Neuronal stem cell (in vitro differentiated cells): ENCODE measurements at regions not wholly inside any gene's neighbourhood (a gene's known extent, or its start where the extent isn't known, plus 50 kb on each side); places are given as distances from the start of the nearest gene placed in this dataset.

ENCODE experiments used
- DNase-seq: peaks from one replicate; pipeline ENCODE4 v3.0.0-alpha.2; 2013; ENCODE audit warnings: low spot score
- H2AFZ ChIP-seq: one replicate; pipeline ENCODE4 v1.6.1; 2013; ENCODE audit warnings: mild to moderate bottlenecking, low read length, inconsistent platforms
- H2AK5ac ChIP-seq: 2 replicates; pipeline ENCODE4 v1.6.1; 2013; ENCODE audit warnings: low read depth, mild to moderate bottlenecking, inconsistent platforms, low read length, moderate library complexity, mixed read lengths
- H2BK120ac ChIP-seq: 2 replicates; pipeline ENCODE4 v1.6.1; 2013; ENCODE audit warnings: low read depth, mild to moderate bottlenecking, inconsistent platforms, low read length, moderate library complexity, mixed read lengths
- H2BK12ac ChIP-seq: one replicate; pipeline ENCODE4 v1.6.1; 2013; ENCODE audit warnings: low read length, inconsistent platforms
- H2BK15ac ChIP-seq: 2 replicates; pipeline ENCODE4 v1.6.1; 2013; ENCODE audit warnings: mild to moderate bottlenecking, low read length, inconsistent platforms, mixed read lengths
- H2BK5ac ChIP-seq: one replicate; pipeline ENCODE4 v1.6.1; 2013; ENCODE audit warnings: inconsistent platforms, mild to moderate bottlenecking, low read length, moderate library complexity
- H3K14ac ChIP-seq: one replicate; pipeline ENCODE4 v1.6.1; 2013; ENCODE audit warnings: low read length, inconsistent platforms
- H3K18ac ChIP-seq: 2 replicates; pipeline ENCODE4 v1.6.1; 2013; ENCODE audit warnings: low read length, inconsistent platforms
- H3K23ac ChIP-seq: 2 replicates; pipeline ENCODE4 v1.6.1; 2013; ENCODE audit warnings: low read depth, mild to moderate bottlenecking, mixed read lengths, low read length, inconsistent platforms; ENCODE audit not compliant: poor library complexity
- H3K27ac ChIP-seq: replicated peaks from 3 replicates; pipeline ENCODE4 v1.5.1; 2013; ENCODE audit warnings: low read length, inconsistent platforms
- H3K27me3 ChIP-seq, 3 experiments: 2 replicates each; pipeline ENCODE4 v1.6.1; 2013; ENCODE audit warnings: low read length in 3 of 3, mild to moderate bottlenecking in 2 of 3, inconsistent platforms in 1 of 3, low read depth in 1 of 3, mixed read lengths in 1 of 3, moderate library complexity in 1 of 3; ENCODE audit not compliant: control insufficient read depth in 3 of 3, insufficient read depth in 3 of 3
- H3K36me3 ChIP-seq, 2 donors: replicated peaks in 1 of 2; 2 replicates each; pipeline ENCODE4 v1.6.1; 2013; ENCODE audit warnings: low read length in 2 of 2; ENCODE audit not compliant: control insufficient read depth in 2 of 2, insufficient read depth in 2 of 2
- H3K4ac ChIP-seq: 2 replicates; pipeline ENCODE4 v1.6.1; 2013; ENCODE audit warnings: inconsistent platforms, mild to moderate bottlenecking, low read length, moderate library complexity
- H3K4me1 ChIP-seq, 2 donors: 1 replicate in 1 of 2; 2 replicates in 1 of 2; pipeline ENCODE4 v1.6.1; 2013; ENCODE audit warnings: low read length in 2 of 2, low read depth in 1 of 2; ENCODE audit not compliant: control insufficient read depth in 2 of 2, insufficient read depth in 1 of 2
- H3K4me2 ChIP-seq: one replicate; pipeline ENCODE4 v1.6.1; 2013; ENCODE audit warnings: mild to moderate bottlenecking, low read length, inconsistent platforms; ENCODE audit not compliant: insufficient read depth, poor library complexity, severe bottlenecking
- H3K4me3 ChIP-seq, 2 donors: 2 replicates each; pipeline ENCODE4 v1.5.1; 2013; ENCODE audit warnings: low read length in 2 of 2, mild to moderate bottlenecking in 2 of 2, inconsistent platforms in 1 of 2, moderate library complexity in 1 of 2
- H3K79me1 ChIP-seq: one replicate; pipeline ENCODE4 v1.6.1; 2013; ENCODE audit warnings: low read depth, mild to moderate bottlenecking, inconsistent platforms, low read length, moderate library complexity
- H3K9ac ChIP-seq: one replicate; pipeline ENCODE4 v1.6.1; 2013; ENCODE audit warnings: mild to moderate bottlenecking, low read depth, low read length, inconsistent platforms; ENCODE audit not compliant: poor library complexity
- H3K9me3 ChIP-seq, 2 donors: replicated peaks in 1 of 2; 2 replicates each; pipeline versions ENCODE3 to v1.6.1; 2013; ENCODE audit warnings: low read length in 2 of 2, mild to moderate bottlenecking in 2 of 2, inconsistent platforms in 1 of 2, low read depth in 1 of 2, mixed read lengths in 1 of 2, moderate library complexity in 1 of 2; ENCODE audit not compliant: control insufficient read depth in 2 of 2, insufficient read depth in 1 of 2
- H4K8ac ChIP-seq: one replicate; pipeline ENCODE4 v1.6.1; 2013; ENCODE audit warnings: low read depth, mild to moderate bottlenecking, inconsistent platforms, low read length, moderate library complexity
- H4K91ac ChIP-seq: one replicate; pipeline ENCODE4 v1.6.1; 2013; ENCODE audit warnings: low read length, low read depth, mild to moderate bottlenecking, inconsistent platforms; ENCODE audit not compliant: poor library complexity
- WGBS, 2 donors: extraction: QIAGEN DNeasy Blood & Tissue Kit; methylation state at CpG; one replicate each; pipeline ENCODE4 v1.1.7; 2013; ENCODE audit warnings: missing lambda C conversion rate in 2 of 2, mixed read lengths in 1 of 2; ENCODE audit not compliant: insufficient read length in 2 of 2, insufficient replicate concordance in 1 of 2; ENCODE audit errors: extremely low coverage in 2 of 2; 5-methylcytosine and 5-hydroxymethylcytosine counted together

DNA sequence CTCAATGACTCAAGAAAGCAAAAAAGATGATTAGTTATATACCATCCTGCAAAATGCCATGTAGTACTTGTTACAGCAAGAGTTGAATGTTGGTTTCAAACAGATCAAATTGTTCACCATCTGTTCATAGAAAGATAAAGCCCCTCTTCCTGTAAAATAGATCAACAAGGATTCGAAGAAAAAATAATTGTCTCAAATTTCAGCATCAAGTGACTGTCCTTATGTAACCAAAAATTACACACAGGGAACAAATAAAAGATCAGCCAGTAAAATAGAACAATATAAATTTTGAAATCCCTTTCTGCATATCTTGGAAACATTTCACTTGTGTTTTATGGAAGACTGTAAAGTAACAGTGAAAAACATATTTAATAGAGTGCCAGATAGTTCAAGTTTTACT, 165.1 kb upstream of the STAC start:
- Histone ChIP-seq H3K18ac (no peak overlapping the region), H3K36me3 (no peaks in the 10 kb centered on the region), H3K9me3 (no peaks in the 10 kb centered on the region), H4K91ac (no peak overlapping the region), H3K4me3 (no peak overlapping the region), H2AK5ac (no peak overlapping the region), H2BK15ac (no peak overlapping the region), H2BK120ac (no peak overlapping the region), H3K27me3 (no peaks in the 10 kb centered on the region), H3K23ac (no peak overlapping the region), H3K9ac (no peak overlapping the region), H3K4me1 (no peaks in the 10 kb centered on the region), H2AFZ (no peak overlapping the region), H4K8ac (no peak overlapping the region), H3K14ac (no peak overlapping the region), H2BK5ac (no peak overlapping the region), H2BK12ac (no peak overlapping the region), H3K27ac (no peak overlapping the region), H3K4me2 (no peak overlapping the region), H3K79me1 (no peaks in the 10 kb centered on the region), H3K4ac (no peak overlapping the region)
- no CpG with 5 or more reads among the region's 1 CpG for WGBS, 2 donors
- DNase-seq, result no peak

GRCh38 chr3:36219398-36219797, 160.9 kb upstream of the STAC start:
- Histone ChIP-seq H4K91ac (no peak overlapping the region), H3K14ac (no peak overlapping the region), H2AFZ (no peak overlapping the region), H3K79me1 (no peaks in the 10 kb centered on the region), H3K4ac (no peak overlapping the region), H3K4me3 (no peak overlapping the region), H4K8ac (no peak overlapping the region), H3K23ac (no peak overlapping the region), H3K18ac (no peak overlapping the region), H2BK12ac (no peak overlapping the region), H3K4me2 (no peak overlapping the region), H3K9me3 (no peaks in the 10 kb centered on the region), H3K9ac (no peak overlapping the region), H2BK120ac (no peak overlapping the region), H3K27me3 (no peaks in the 10 kb centered on the region), H3K36me3 (no peaks in the 10 kb centered on the region), H3K27ac (no peak overlapping the region), H3K4me1 (no peaks in the 10 kb centered on the region), H2BK15ac (no peak overlapping the region), H2BK5ac (no peak overlapping the region), H2AK5ac (no peak overlapping the region)
- WGBS, 2 donors, result no CpG with 5 or more reads among the region's 1 CpG
- DNase-seq, result no peak

DNA sequence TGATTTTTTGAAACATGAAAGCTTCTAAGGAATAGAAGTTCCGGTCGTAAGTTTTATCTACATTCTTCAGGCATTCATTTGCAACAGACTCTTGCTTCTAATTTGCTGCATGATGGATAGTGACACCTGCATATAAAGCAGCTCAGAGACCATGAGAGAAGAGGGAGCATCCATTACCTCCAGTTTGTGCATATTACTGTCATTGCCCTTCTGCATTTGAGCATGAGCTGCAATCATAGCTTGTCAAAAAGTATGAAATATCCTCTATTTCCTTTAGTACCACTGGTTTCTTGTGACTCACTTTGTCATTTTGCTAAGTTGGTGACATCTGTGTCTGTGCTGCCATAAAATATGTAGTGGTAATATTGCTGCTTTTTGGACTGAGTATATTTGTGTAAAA, 160.1 kb upstream of the STAC start:
- Histone ChIP-seq H2BK120ac (no peak overlapping the region), H3K9me3 (no peaks in the 10 kb centered on the region), H3K23ac (no peak overlapping the region), H3K4me3 (no peak overlapping the region), H2AFZ (no peak overlapping the region), H4K8ac (no peak overlapping the region), H3K18ac (no peak overlapping the region), H4K91ac (no peak overlapping the region), H3K4me1 (peaks cover 0 to 3% of the 10 kb centered on the region in 2 donors), H3K36me3 (no peaks in the 10 kb centered on the region), H2BK15ac (no peak overlapping the region), H3K14ac (no peak overlapping the region), H3K9ac (no peak overlapping the region), H3K4ac (no peak overlapping the region), H2BK12ac (no peak overlapping the region), H3K4me2 (no peak overlapping the region), H2BK5ac (no peak overlapping the region), H3K79me1 (no peaks in the 10 kb centered on the region), H3K27ac (no peak overlapping the region), H3K27me3 (no peaks in the 10 kb centered on the region), H2AK5ac (no peak overlapping the region)
- no CpG with 5 or more reads among the region's 2 CpGs for WGBS, 2 donors
- DNase-seq, result no peak

DNA sequence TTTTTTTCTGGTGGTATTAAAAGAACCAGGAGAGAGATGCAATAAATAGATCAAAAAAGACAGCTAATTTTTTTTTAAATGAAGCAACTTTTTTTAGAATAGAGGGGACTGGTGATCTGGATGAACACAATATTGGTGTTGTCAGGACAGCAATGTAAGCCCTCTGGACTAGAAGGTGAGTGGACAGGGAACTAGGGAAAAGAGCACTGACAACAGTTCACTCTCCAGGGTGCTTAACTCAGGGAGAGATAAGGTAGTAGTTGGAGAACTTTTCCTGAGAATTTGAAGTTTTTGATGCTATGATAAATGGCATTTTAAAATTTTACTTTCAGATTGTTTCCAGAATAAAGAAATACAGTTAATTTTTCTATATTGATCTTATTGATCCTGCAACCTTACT, 158.3 kb upstream of the STAC start:
- H3K4me2 ChIP-seq, result no peak overlapping the region
- no peak overlapping the region for H2BK120ac ChIP-seq
- H4K91ac ChIP-seq, result no peak overlapping the region
- no peak overlapping the region for H3K4ac ChIP-seq
- no peak overlapping the region for H3K9ac ChIP-seq
- H3K36me3 ChIP-seq, result no peaks in the 10 kb centered on the region
- no peak overlapping the region for H2BK12ac ChIP-seq
- H3K23ac ChIP-seq, result no peak overlapping the region
- no peak for DNase-seq
- no peak overlapping the region for H3K27ac ChIP-seq
- H3K18ac ChIP-seq, result no peak overlapping the region
- H3K79me1 ChIP-seq, result no peaks in the 10 kb centered on the region
- no peaks in the 10 kb centered on the region for H3K9me3 ChIP-seq
- H2AK5ac ChIP-seq, result no peak overlapping the region
- H2AFZ ChIP-seq, result no peak overlapping the region
- H3K4me3 ChIP-seq, result no peak overlapping the region
- H4K8ac ChIP-seq, result no peak overlapping the region
- H2BK15ac ChIP-seq, result no peak overlapping the region
- no peak overlapping the region for H2BK5ac ChIP-seq
- H3K27me3 ChIP-seq, result no peaks in the 10 kb centered on the region
- peaks cover 0 to 3% of the 10 kb centered on the region in 2 donors for H3K4me1 ChIP-seq
- no peak overlapping the region for H3K14ac ChIP-seq
